ENCODE measurements at regions not wholly inside any gene's neighbourhood (a gene's known extent, or its start where the extent isn't known, plus 50 kb on each side); places are given as distances from the start of the nearest gene placed in this dataset.

- ChIA-PET CTCF (interaction anchor here (0.6 kb wide), 1 partner anchor 67 kb away, joined by 5 read pairs; no protein-coding TSS in a partner anchor), POLR2A (no interaction called here)
- H3K4me3 ChIP-seq (ENCODE audit: low read depth in 2 of 2, low read length in 2 of 2) = no peak overlapping the region
- no peaks in the 10 kb centered on the region for H3K9me3 ChIP-seq (ENCODE audit: control insufficient read depth, insufficient read depth, low read depth, low read length)
- intact Hi-C loops (cut with micrococcal nuclease; ENCODE audit: unreplicated experiment) = no loop called here
- TF ChIP-seq TCF7L2 (IDR thresholded peaks at IDR 0.05; ENCODE audit: low read depth, low read length) (no peak), SIN3A (IDR thresholded peaks at IDR 0.05; ENCODE audit: borderline replicate concordance, insufficient read depth, low read depth, low read length) (no peak), POLR2AphosphoS5 (IDR thresholded peaks at IDR 0.05; ENCODE audit: low read depth, low read length) (no peak), REST (IDR thresholded peaks at IDR 0.05; ENCODE audit: insufficient read depth in 1 of 2, low read depth in 2 of 2, low read length in 1 of 2) (no peak), CTCF (IDR thresholded peaks at IDR 0.05) (no peak)
- no TSS peak for BruUV-seq (replicated peaks)
- H3K27ac ChIP-seq (ENCODE audit: low read length) = no peak overlapping the region
- in situ Hi-C loops (cut with HindIII; ENCODE audit: low pct_unique_long_range_greater_than_20kb, low sequenced_read_pairs) = no loop called here
- H3K36me3 ChIP-seq (ENCODE audit: control insufficient read depth, insufficient read depth, low read length) = no peaks in the 10 kb centered on the region
- ATAC-seq = no peak
- H3K4me1 ChIP-seq (ENCODE audit: control insufficient read depth, insufficient read depth, low read length) = no peaks in the 10 kb centered on the region
- H3K27me3 ChIP-seq (ENCODE audit: control insufficient read depth, insufficient read depth, low read length) = no peaks in the 10 kb centered on the region; the same call in 1 of the 2 replicates
- no peak for DNase-seq (ENCODE audit: low read depth, low spot score)
Observed at GRCh38 chr20:63125581-63125837, 90.4 kb downstream of the YTHDF1 start.

GRCh38 chr20:63124782-63125580 is 91.0 kb downstream of the YTHDF1 start:
- no peak for TF ChIP-seq CTCF (IDR thresholded peaks at IDR 0.05)
- TF ChIP-seq POLR2AphosphoS5 (IDR thresholded peaks at IDR 0.05; ENCODE audit: low read depth, low read length) = no peak
- no peak for TF ChIP-seq REST (IDR thresholded peaks at IDR 0.05; ENCODE audit: insufficient read depth in 1 of 2, low read depth in 2 of 2, low read length in 1 of 2)
- TF ChIP-seq TCF7L2 (IDR thresholded peaks at IDR 0.05; ENCODE audit: low read depth, low read length) = no peak
- no peak for TF ChIP-seq SIN3A (IDR thresholded peaks at IDR 0.05; ENCODE audit: borderline replicate concordance, insufficient read depth, low read depth, low read length)
- DNase-seq (ENCODE audit: low read depth, low spot score) (no peak), ATAC-seq (no peak)
- H3K4me1 ChIP-seq (ENCODE audit: control insufficient read depth, insufficient read depth, low read length) = no peaks in the 10 kb centered on the region
- H3K9me3 ChIP-seq (ENCODE audit: control insufficient read depth, insufficient read depth, low read depth, low read length) = no peaks in the 10 kb centered on the region
- ChIA-PET CTCF (interaction anchor here (0.6 kb wide), 1 partner anchor 66 kb away, joined by 5 read pairs; no protein-coding TSS in a partner anchor), POLR2A (no interaction called here)
- BruUV-seq (replicated peaks) = no TSS peak
- H3K4me3 ChIP-seq (ENCODE audit: low read depth in 2 of 2, low read length in 2 of 2) = no peak overlapping the region
- no peaks in the 10 kb centered on the region; the same call in 1 of the 2 replicates for H3K27me3 ChIP-seq (ENCODE audit: control insufficient read depth, insufficient read depth, low read length)
- H3K27ac ChIP-seq (ENCODE audit: low read length) = no peak overlapping the region
- intact Hi-C loops (cut with micrococcal nuclease; ENCODE audit: unreplicated experiment) = no loop called here
- H3K36me3 ChIP-seq (ENCODE audit: control insufficient read depth, insufficient read depth, low read length) = no peaks in the 10 kb centered on the region
- in situ Hi-C loops (cut with HindIII; ENCODE audit: low pct_unique_long_range_greater_than_20kb, low sequenced_read_pairs) = no loop called here
